AG09319 (cell line): ENCODE measurements at regions not wholly inside any gene's neighbourhood (a gene's known extent, or its start where the extent isn't known, plus 50 kb on each side); places are given as distances from the start of the nearest gene placed in this dataset.

Source experiments
- DNase-seq: peaks from one replicate; pipeline ENCODE4 v3.0.0-alpha.2; 2010; ENCODE audit warnings: low read depth; ENCODE audit errors: extremely low read depth
- CTCF ChIP-seq: IDR thresholded peaks from 2 replicates; pipeline ENCODE4 v1.5.1; 2011; ENCODE audit warnings: low read depth, mild to moderate bottlenecking, inconsistent platforms, low read length, moderate library complexity

- DNase-seq, result no peak
- no peak for TF ChIP-seq CTCF
Observed at GRCh38 chr2:128438091-128438490, 119.4 kb upstream of the HS6ST1 start.

- no peak for DNase-seq
- TF ChIP-seq CTCF, result no peak
Observed at GRCh38 chr2:128438586-128438985, 119.9 kb upstream of the HS6ST1 start.

- no peak for TF ChIP-seq CTCF
- no peak for DNase-seq
Observed at GRCh38 chr2:128439031-128439790, 120.5 kb upstream of the HS6ST1 start.

GRCh38 chr2:128439791-128440665, 121.4 kb upstream of the HS6ST1 start:
- DNase-seq, result no peak

GRCh38 chr2:128440666-128441340, 122.1 kb upstream of the HS6ST1 start:
- no peak for TF ChIP-seq CTCF
- DNase-seq, result no peak

More at GRCh38 chr2:128439791-128440665, 121.4 kb upstream of the HS6ST1 start:
- no peak for TF ChIP-seq CTCF

GRCh38 chr2:128441341-128442052, 122.8 kb upstream of the HS6ST1 start:
- DNase-seq, result no peak
- no peak for TF ChIP-seq CTCF
